Rectal smooth muscle tissue (tissue), 1 donor: ENCODE measurements at regions not wholly inside any gene's neighbourhood (a gene's known extent, or its start where the extent isn't known, plus 50 kb on each side); places are given as distances from the start of the nearest gene placed in this dataset.

ENCODE experiments used
- H3K27ac ChIP-seq: one replicate; pipeline ENCODE4 v1.7.0; 2013; ENCODE audit warnings: low read depth, low read length, inconsistent platforms
- H3K27me3 ChIP-seq: one replicate; pipeline ENCODE4 v1.7.0; 2013; ENCODE audit warnings: low read length; ENCODE audit not compliant: control insufficient read depth, insufficient read depth
- H3K36me3 ChIP-seq: one replicate; pipeline ENCODE4 v1.7.0; 2013; ENCODE audit warnings: low read length; ENCODE audit not compliant: control insufficient read depth, insufficient read depth
- H3K4me1 ChIP-seq: one replicate; pipeline ENCODE4 v1.7.0; 2013; ENCODE audit warnings: low read length; ENCODE audit not compliant: control insufficient read depth, insufficient read depth
- H3K4me3 ChIP-seq: one replicate; pipeline ENCODE4 v1.7.0; 2013; ENCODE audit warnings: low read length
- H3K9ac ChIP-seq: one replicate; pipeline ENCODE4 v1.7.0; 2013; ENCODE audit warnings: low read length

- Histone ChIP-seq H3K36me3 (no peaks in the 10 kb centered on the region), H3K27me3 (no peaks in the 10 kb centered on the region), H3K4me1 (no peaks in the 10 kb centered on the region), H3K27ac (no peak overlapping the region), H3K9ac (no peak overlapping the region), H3K4me3 (no peak overlapping the region)
Observed at GRCh38 chr5:26828294-26828693, 210.1 kb downstream of the CDH9 start.

- Histone ChIP-seq H3K9ac (no peak overlapping the region), H3K4me3 (no peak overlapping the region), H3K36me3 (no peaks in the 10 kb centered on the region), H3K27me3 (no peaks in the 10 kb centered on the region), H3K27ac (no peak overlapping the region), H3K4me1 (no peaks in the 10 kb centered on the region)
Observed at GRCh38 chr5:26813235-26813634, 225.2 kb downstream of the CDH9 start.

- H3K4me1 ChIP-seq, result no peaks in the 10 kb centered on the region
- H3K36me3 ChIP-seq, result no peaks in the 10 kb centered on the region
- no peak overlapping the region for H3K4me3 ChIP-seq
- no peak overlapping the region for H3K9ac ChIP-seq
- H3K27me3 ChIP-seq, result no peaks in the 10 kb centered on the region
- H3K27ac ChIP-seq, result no peak overlapping the region
Observed at GRCh38 chr5:26812714-26813113, 225.7 kb downstream of the CDH9 start.

GRCh38 chr5:26807231-26808199 lies 230.9 kb downstream of the CDH9 start:
- Histone ChIP-seq H3K4me3 (no peak overlapping the region), H3K4me1 (no peaks in the 10 kb centered on the region), H3K36me3 (no peaks in the 10 kb centered on the region), H3K27ac (no peak overlapping the region), H3K27me3 (no peaks in the 10 kb centered on the region), H3K9ac (no peak overlapping the region)

- no peaks in the 10 kb centered on the region for H3K4me1 ChIP-seq
- no peak overlapping the region for H3K4me3 ChIP-seq
- H3K27ac ChIP-seq, result no peak overlapping the region
- no peaks in the 10 kb centered on the region for H3K36me3 ChIP-seq
- no peaks in the 10 kb centered on the region for H3K27me3 ChIP-seq
- H3K9ac ChIP-seq, result no peak overlapping the region
Observed at GRCh38 chr5:26805076-26805475, 233.3 kb downstream of the CDH9 start.

- H3K9ac ChIP-seq, result no peak overlapping the region
- H3K4me3 ChIP-seq, result no peak overlapping the region
- H3K36me3 ChIP-seq, result no peaks in the 10 kb centered on the region
- H3K27me3 ChIP-seq, result no peaks in the 10 kb centered on the region
- H3K4me1 ChIP-seq, result no peaks in the 10 kb centered on the region
- no peak overlapping the region for H3K27ac ChIP-seq
Observed at GRCh38 chr5:26802944-26803343, 235.4 kb downstream of the CDH9 start.

- no peaks in the 10 kb centered on the region for H3K27me3 ChIP-seq
- H3K27ac ChIP-seq, result no peak overlapping the region
- no peak overlapping the region for H3K9ac ChIP-seq
- no peak overlapping the region for H3K4me3 ChIP-seq
- no peaks in the 10 kb centered on the region for H3K4me1 ChIP-seq
- H3K36me3 ChIP-seq, result no peaks in the 10 kb centered on the region
Observed at GRCh38 chr5:26791433-26791832, 247.0 kb downstream of the CDH9 start.

GRCh38 chr5:26791021-26791420 lies 247.4 kb downstream of the CDH9 start:
- Histone ChIP-seq H3K4me3 (no peak overlapping the region), H3K27ac (no peak overlapping the region), H3K4me1 (no peaks in the 10 kb centered on the region), H3K9ac (no peak overlapping the region), H3K27me3 (no peaks in the 10 kb centered on the region), H3K36me3 (no peaks in the 10 kb centered on the region)

GRCh38 chr5:26763215-26763614 lies 275.2 kb downstream of the CDH9 start:
- no peak overlapping the region for H3K4me3 ChIP-seq
- no peaks in the 10 kb centered on the region for H3K36me3 ChIP-seq
- H3K27ac ChIP-seq, result no peak overlapping the region
- no peak overlapping the region for H3K9ac ChIP-seq
- no peaks in the 10 kb centered on the region for H3K27me3 ChIP-seq
- no peaks in the 10 kb centered on the region for H3K4me1 ChIP-seq

GRCh38 chr5:26761446-26761845 lies 276.9 kb downstream of the CDH9 start:
- Histone ChIP-seq H3K4me3 (no peak overlapping the region), H3K27me3 (no peaks in the 10 kb centered on the region), H3K36me3 (no peaks in the 10 kb centered on the region), H3K4me1 (no peaks in the 10 kb centered on the region), H3K9ac (no peak overlapping the region), H3K27ac (no peak overlapping the region)

- Histone ChIP-seq H3K9ac (no peak overlapping the region), H3K27me3 (no peaks in the 10 kb centered on the region), H3K27ac (no peak overlapping the region), H3K4me3 (no peak overlapping the region), H3K36me3 (no peaks in the 10 kb centered on the region), H3K4me1 (no peaks in the 10 kb centered on the region)
Observed at GRCh38 chr5:26761045-26761444, 277.3 kb downstream of the CDH9 start.

GRCh38 chr5:26757941-26758340 lies 280.4 kb downstream of the CDH9 start:
- H3K4me1 ChIP-seq, result no peaks in the 10 kb centered on the region
- no peaks in the 10 kb centered on the region for H3K36me3 ChIP-seq
- H3K27ac ChIP-seq, result no peak overlapping the region
- H3K4me3 ChIP-seq, result no peak overlapping the region
- H3K9ac ChIP-seq, result no peak overlapping the region
- no peaks in the 10 kb centered on the region for H3K27me3 ChIP-seq

GRCh38 chr5:26749829-26750228 lies 288.6 kb downstream of the CDH9 start:
- Histone ChIP-seq H3K9ac (no peak overlapping the region), H3K36me3 (no peaks in the 10 kb centered on the region), H3K4me3 (no peak overlapping the region), H3K4me1 (no peaks in the 10 kb centered on the region), H3K27me3 (no peaks in the 10 kb centered on the region), H3K27ac (no peak overlapping the region)
